ENCODE measurements at regions not wholly inside any gene's neighbourhood (a gene's known extent, or its start where the extent isn't known, plus 50 kb on each side); places are given as distances from the start of the nearest gene placed in this dataset.

GRCh38 chr16:13835387-13835786 lies 84.6 kb upstream of the ERCC4 start:
- no peak for TF ChIP-seq TARDBP (IDR thresholded peaks at IDR 0.05)
- no peak for TF ChIP-seq LEF1 (IDR thresholded peaks at IDR 0.05; ENCODE audit: borderline replicate concordance)
- no peak for TF ChIP-seq FOXA1 (IDR thresholded peaks at IDR 0.05)
- no peak for TF ChIP-seq SUZ12 (IDR thresholded peaks at IDR 0.05)
- no peak for TF ChIP-seq FOXM1 (IDR thresholded peaks at IDR 0.05; ENCODE audit: borderline replicate concordance)
- no peak for TF ChIP-seq BHLHE40 (IDR thresholded peaks at IDR 0.05; ENCODE audit: borderline replicate concordance)
- TF ChIP-seq, protein P1, sequence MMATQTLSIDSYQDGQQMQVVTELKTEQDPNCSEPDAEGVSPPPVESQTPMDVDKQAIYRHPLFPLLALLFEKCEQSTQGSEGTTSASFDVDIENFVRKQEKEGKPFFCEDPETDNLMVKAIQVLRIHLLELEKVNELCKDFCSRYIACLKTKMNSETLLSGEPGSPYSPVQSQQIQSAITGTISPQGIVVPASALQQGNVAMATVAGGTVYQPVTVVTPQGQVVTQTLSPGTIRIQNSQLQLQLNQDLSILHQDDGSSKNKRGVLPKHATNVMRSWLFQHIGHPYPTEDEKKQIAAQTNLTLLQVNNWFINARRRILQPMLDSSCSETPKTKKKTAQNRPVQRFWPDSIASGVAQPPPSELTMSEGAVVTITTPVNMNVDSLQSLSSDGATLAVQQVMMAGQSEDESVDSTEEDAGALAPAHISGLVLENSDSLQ (IDR thresholded peaks at IDR 0.05), result no peak
- no peak for TF ChIP-seq HDGF (IDR thresholded peaks at IDR 0.05; ENCODE audit: borderline replicate concordance)
- TF ChIP-seq FOXK2 (IDR thresholded peaks at IDR 0.05), result no peak
- TF ChIP-seq SP1 (IDR thresholded peaks at IDR 0.05), result no peak
- no peak for TF ChIP-seq CTBP1 (IDR thresholded peaks at IDR 0.05; ENCODE audit: borderline replicate concordance)

Data from HEK293T (cell line).